H9 (cell line): ENCODE measurements at regions not wholly inside any gene's neighbourhood (a gene's known extent, or its start where the extent isn't known, plus 50 kb on each side); places are given as distances from the start of the nearest gene placed in this dataset.

Source experiments
- DNase-seq: peaks from one replicate; pipeline ENCODE4 v3.0.0-alpha.2; 2017
- H2AFZ ChIP-seq: one replicate; pipeline ENCODE4 v1.6.1; 2013; ENCODE audit warnings: mild to moderate bottlenecking, low read length, control low read depth, moderate library complexity
- H2AK5ac ChIP-seq: 2 replicates; pipeline ENCODE4 v1.6.1; 2013; ENCODE audit warnings: low read length, control low read depth, mixed read lengths; ENCODE audit not compliant: insufficient read length
- H2BK120ac ChIP-seq: one replicate; pipeline ENCODE4 v1.6.1; 2013; ENCODE audit warnings: low read depth, mild to moderate bottlenecking, low read length, control low read depth, inconsistent platforms; ENCODE audit not compliant: poor library complexity, severe bottlenecking
- H2BK12ac ChIP-seq: 2 replicates; pipeline ENCODE4 v1.6.1; 2013; ENCODE audit warnings: low read length, control low read depth, mixed read lengths, low read depth; ENCODE audit not compliant: insufficient read length
- H2BK15ac ChIP-seq: 2 replicates; pipeline ENCODE4 v1.6.1; 2013; ENCODE audit warnings: low read depth, low read length, control low read depth
- H2BK20ac ChIP-seq: one replicate; pipeline ENCODE4 v1.6.1; 2013; ENCODE audit warnings: low read depth, mild to moderate bottlenecking, low read length, control low read depth, inconsistent platforms; ENCODE audit not compliant: poor library complexity, severe bottlenecking
- H2BK5ac ChIP-seq: 2 replicates; pipeline ENCODE4 v1.6.1; 2013; ENCODE audit warnings: low read length, control low read depth, mixed read lengths; ENCODE audit not compliant: insufficient read length
- H3K14ac ChIP-seq: 2 replicates; pipeline ENCODE4 v1.6.1; 2013; ENCODE audit warnings: low read length, control low read depth; ENCODE audit not compliant: insufficient read depth
- H3K18ac ChIP-seq: 2 replicates; pipeline ENCODE4 v1.6.1; 2013; ENCODE audit warnings: low read depth, mild to moderate bottlenecking, mixed read lengths, low read length, control low read depth; ENCODE audit not compliant: insufficient read length
- H3K23ac ChIP-seq: 2 replicates; pipeline ENCODE4 v1.6.1; 2013; ENCODE audit warnings: low read length, control low read depth, mixed read lengths, low read depth; ENCODE audit not compliant: insufficient read length
- H3K23me2 ChIP-seq: 2 replicates; pipeline ENCODE4 v1.6.1; 2013; ENCODE audit warnings: low read depth, mild to moderate bottlenecking, mixed read lengths, low read length, control low read depth; ENCODE audit not compliant: insufficient read length, poor library complexity, severe bottlenecking
- H3K27ac ChIP-seq: 2 replicates; pipeline ENCODE4 v1.5.1; 2013; ENCODE audit warnings: low read length, control low read depth, mixed read lengths, low read depth; ENCODE audit not compliant: insufficient read length
- H3K27me3 ChIP-seq: 2 replicates; pipeline ENCODE4 v1.6.1; 2013; ENCODE audit warnings: low read length, control low read depth, inconsistent platforms; ENCODE audit not compliant: insufficient read depth
- H3K4ac ChIP-seq: 2 replicates; pipeline ENCODE4 v1.6.1; 2013; ENCODE audit warnings: low read depth, mild to moderate bottlenecking, control low read depth, inconsistent platforms, low read length, moderate library complexity
- H3K4me1 ChIP-seq: 2 replicates; pipeline ENCODE4 v1.6.1; 2013; ENCODE audit warnings: low read length, control low read depth, inconsistent platforms; ENCODE audit not compliant: insufficient read depth
- H3K4me2 ChIP-seq: 2 replicates; pipeline ENCODE4 v1.6.1; 2013; ENCODE audit warnings: low read length, control low read depth, mixed read lengths; ENCODE audit not compliant: insufficient read length, insufficient read depth
- H3K56ac ChIP-seq: 2 replicates; pipeline ENCODE4 v1.6.1; 2013; ENCODE audit warnings: low read depth, mild to moderate bottlenecking, mixed read lengths, low read length, control low read depth; ENCODE audit not compliant: insufficient read length
- H3K79me1 ChIP-seq: 2 replicates; pipeline ENCODE4 v1.6.1; 2013; ENCODE audit warnings: low read depth, mild to moderate bottlenecking, moderate library complexity, low read length, control low read depth, inconsistent platforms; ENCODE audit not compliant: insufficient read depth, poor library complexity, severe bottlenecking
- H3K79me2 ChIP-seq: 2 replicates; pipeline ENCODE4 v1.6.1; 2013; ENCODE audit warnings: low read length, control low read depth, inconsistent platforms; ENCODE audit not compliant: insufficient read depth
- H3K9ac ChIP-seq: 2 replicates; pipeline ENCODE4 v1.6.1; 2013; ENCODE audit warnings: low read length, control low read depth, mixed read lengths; ENCODE audit not compliant: insufficient read length; ENCODE audit errors: extremely low read depth
- H3K9me3 ChIP-seq: one replicate; pipeline ENCODE4 v1.6.1; 2013; ENCODE audit warnings: low read depth, low read length, inconsistent platforms; ENCODE audit not compliant: control insufficient read depth
- H3T11ph ChIP-seq: one replicate; pipeline ENCODE4 v1.6.1; 2013; ENCODE audit warnings: mild to moderate bottlenecking, low read length, control low read depth, inconsistent platforms
- H4K20me1 ChIP-seq: one replicate; pipeline ENCODE4 v1.6.1; 2013; ENCODE audit not compliant: control insufficient read depth, insufficient read length, insufficient read depth
- H4K5ac ChIP-seq: 2 replicates; pipeline ENCODE4 v1.6.1; 2013; ENCODE audit warnings: low read depth, mild to moderate bottlenecking, mixed read lengths, low read length, control low read depth; ENCODE audit not compliant: insufficient read length
- H4K8ac ChIP-seq: replicated peaks from 2 replicates; pipeline ENCODE4 v1.6.1; 2013; ENCODE audit warnings: low read length, control low read depth, mixed read lengths, low read depth; ENCODE audit not compliant: insufficient read length
- H4K91ac ChIP-seq: 2 replicates; pipeline ENCODE4 v1.6.1; 2013; ENCODE audit warnings: low read depth, mild to moderate bottlenecking, moderate library complexity, mixed read lengths, low read length, control low read depth; ENCODE audit not compliant: insufficient read length
- H3K27ac Mint-ChIP-seq, 3 experiments: 2 replicates in 2 of 3; 3 replicates in 1 of 3; pipeline ENCODE4 v1.8.0; 2020 to 2021; ENCODE audit warnings: mixed read lengths in 3 of 3, mild to moderate bottlenecking in 1 of 3, moderate library complexity in 1 of 3
- H3K27me3 Mint-ChIP-seq: 2 replicates; pipeline ENCODE4 v1.8.0; 2021; ENCODE audit warnings: low read depth, mild to moderate bottlenecking, moderate library complexity, mixed read lengths
- H3K36me3 Mint-ChIP-seq, 3 experiments: 2 replicates in 2 of 3; 3 replicates in 1 of 3; pipeline ENCODE4 v1.8.0; 2020 to 2021; ENCODE audit warnings: low read depth in 3 of 3, mixed read lengths in 3 of 3; ENCODE audit not compliant: insufficient read depth in 1 of 3
- H3K4me1 Mint-ChIP-seq, 2 experiments: 2 replicates each; pipeline ENCODE4 v1.8.0; 2020; ENCODE audit warnings: mixed read lengths in 2 of 2
- H3K4me3 Mint-ChIP-seq, 2 experiments: 2 replicates in 1 of 2; 3 replicates in 1 of 2; pipeline ENCODE4 v1.8.0; 2020 to 2021; ENCODE audit warnings: mild to moderate bottlenecking in 2 of 2, mixed read lengths in 2 of 2, moderate library complexity in 1 of 2
- H3K9me3 Mint-ChIP-seq, 2 experiments: 2 replicates in 1 of 2; 3 replicates in 1 of 2; pipeline ENCODE4 v1.8.0; 2020; ENCODE audit warnings: mild to moderate bottlenecking in 2 of 2, mixed read lengths in 2 of 2, moderate library complexity in 1 of 2
- CTCF ChIP-seq: fragments of 200-600 bp; sonication (generic); conservative IDR thresholded peaks from 3 replicates; pipeline ENCODE4 v1.8.0; 2021; ENCODE audit warnings: antibody characterized with exemption, mild to moderate bottlenecking
- WGBS: extraction: QIAGEN DNeasy Blood & Tissue Kit; methylation state at CpG from one replicate; pipeline ENCODE4 v1.1.7; 2013; ENCODE audit warnings: missing lambda C conversion rate, low lambda C conversion rate, mixed read lengths; ENCODE audit not compliant: insufficient read length; ENCODE audit errors: extremely low coverage; 5-methylcytosine and 5-hydroxymethylcytosine counted together

GRCh38 chr2:217301142-217301925 lies 441.5 kb upstream of the TNP1 start:
- no peak overlapping the region for H3K4ac ChIP-seq
- H4K5ac ChIP-seq: no peak overlapping the region
- no peaks in the 10 kb centered on the region for H3K4me1 ChIP-seq
- H2AK5ac ChIP-seq: no peak overlapping the region
- no CpG with 5 or more reads among the region's 4 CpGs for WGBS
- DNase-seq: no peak
- TF ChIP-seq CTCF: no peak
- H3K23ac ChIP-seq: no peak overlapping the region
- H3K79me1 ChIP-seq: no peaks in the 10 kb centered on the region
- H3K79me2 ChIP-seq: no peaks in the 10 kb centered on the region
- no peak overlapping the region for H2BK5ac ChIP-seq
- no peak overlapping the region for H2BK20ac ChIP-seq
- H4K91ac ChIP-seq: no peak overlapping the region
- Mint-ChIP-seq H3K27me3 (peaks cover 57% of the 10 kb centered on the region), H3K9me3 (peaks cover 7 to 10% of the 10 kb centered on the region in 2 experiments), H3K4me3 (no peak overlapping the region), H3K36me3 (peaks cover 0 to 11% (median 4%) of the 10 kb centered on the region in 3 experiments; a peak in 4 of 7 replicates), H3K27ac (no peak overlapping the region; a peak in 1 of 7 replicates), H3K4me1 (peaks cover 0 to 5% of the 10 kb centered on the region in 2 experiments; a peak in 2 of 4 replicates)
- H3K23me2 ChIP-seq: no peaks in the 10 kb centered on the region
- H3T11ph ChIP-seq: no peak overlapping the region
- no peak overlapping the region for H3K14ac ChIP-seq
- no peaks in the 10 kb centered on the region for H3K9me3 ChIP-seq
- H3K56ac ChIP-seq: no peak overlapping the region
- no peak overlapping the region for H2BK12ac ChIP-seq
- H2BK15ac ChIP-seq: no peak overlapping the region
- H4K8ac ChIP-seq: no peak overlapping the region
- H4K20me1 ChIP-seq: no peaks in the 10 kb centered on the region
- H3K9ac ChIP-seq: no peak overlapping the region
- H3K18ac ChIP-seq: no peak overlapping the region
- no peak overlapping the region for H3K4me2 ChIP-seq
- no peak overlapping the region for H3K27ac ChIP-seq
- no peak overlapping the region for H2AFZ ChIP-seq
- H2BK120ac ChIP-seq: no peak overlapping the region
- H3K27me3 ChIP-seq: no peaks in the 10 kb centered on the region
